ENCODE measurements at regions not wholly inside any gene's neighbourhood (a gene's known extent, or its start where the extent isn't known, plus 50 kb on each side); places are given as distances from the start of the nearest gene placed in this dataset.

GRCh38 chr10:31647861-31648260 is 280.8 kb downstream of the ARHGAP12 start:
- no peaks in the 10 kb centered on the region for H3K4me1 ChIP-seq (replicated peaks in 1 of 2; ENCODE audit: control insufficient read depth in 2 of 2, insufficient read depth in 2 of 2, low read length in 2 of 2)
- H3K36me3 ChIP-seq (ENCODE audit: control insufficient read depth, insufficient read depth, low read length) = no peaks in the 10 kb centered on the region
- no peak overlapping the region for H3K4me3 ChIP-seq
- H3K9me3 ChIP-seq (replicated peaks; ENCODE audit: control insufficient read depth, insufficient read depth, low read depth, low read length) = no peaks in the 10 kb centered on the region
- in situ Hi-C loops (cut with MboI) = no loop called here
- no peaks in the 10 kb centered on the region for H3K79me2 ChIP-seq (ENCODE audit: control insufficient read depth, insufficient read depth, low read length)
- no peak for TF ChIP-seq TAF1 (IDR thresholded peaks at IDR 0.05; ENCODE audit: control insufficient read depth, extremely low read depth, insufficient read depth, low read length, severe bottlenecking)
- TF ChIP-seq PHF8 (IDR thresholded peaks at IDR 0.05; ENCODE audit: borderline replicate concordance, low read length) = no peak
- no peak for TF ChIP-seq SFPQ (IDR thresholded peaks at IDR 0.05; ENCODE audit: low read depth, low read length)
- no peak for TF ChIP-seq HDGF (IDR thresholded peaks at IDR 0.05)
- TF ChIP-seq MYC (IDR thresholded peaks at IDR 0.05; ENCODE audit: low read depth, low read length) = no peak
- TF ChIP-seq MYC (CRISPR knock-in tag; IDR thresholded peaks at IDR 0.05; ENCODE audit: borderline replicate concordance, low read depth) = no peak
- no peak for TF ChIP-seq ETV1 (tag; conservative IDR thresholded peaks at IDR 0.05; ENCODE audit: low read depth)
- TF ChIP-seq MNT (conservative IDR thresholded peaks at IDR 0.05) = no peak
- TF ChIP-seq HINFP (tag; conservative IDR thresholded peaks at IDR 0.05; ENCODE audit: low read depth) = no peak
- TF ChIP-seq XRCC3 (IDR thresholded peaks at IDR 0.05) = no peak
- TF ChIP-seq ZNF280B (CRISPR knock-in tag; IDR thresholded peaks at IDR 0.05) = no peak
- TF ChIP-seq POLR3G (IDR thresholded peaks at IDR 0.05; ENCODE audit: extremely low read depth, insufficient read length, insufficient replicate concordance) = no peak
- TF ChIP-seq CREBBP (IDR thresholded peaks at IDR 0.05; ENCODE audit: low read depth, low read length) = no peak
- TF ChIP-seq GABPB1 (CRISPR knock-in tag; IDR thresholded peaks at IDR 0.05) = no peak
- no peak for TF ChIP-seq MEIS2 (IDR thresholded peaks at IDR 0.05; ENCODE audit: partially characterized antibody)
- TF ChIP-seq NCOA2 (IDR thresholded peaks at IDR 0.05; ENCODE audit: partially characterized antibody in 2 of 2) = no peak
- DNase-seq (ENCODE audit: extremely low read depth in 1 of 4, low spot score in 3 of 4) (no peak), ATAC-seq (no peak), FAIRE-seq (no peak)
- peaks cover 2 to 21% of the 10 kb centered on the region in 2 experiments; a peak in 3 of 5 replicates for H3K27me3 ChIP-seq (ENCODE audit: control insufficient read depth in 2 of 2, insufficient read depth in 2 of 2, low read length in 2 of 2)
- intact Hi-C loops (cut with micrococcal nuclease) = no loop called here
- POLR2A ChIA-PET = no interaction called here
- BruUV-seq (replicated peaks) = no TSS peak
- no peak overlapping the region for H3K4me2 ChIP-seq (ENCODE audit: insufficient read depth, low read length)
- H3K9me1 ChIP-seq (ENCODE audit: control insufficient read depth, insufficient read depth, low read length) = no peaks in the 10 kb centered on the region
- H3K9ac ChIP-seq (ENCODE audit: insufficient read depth in 1 of 2, low read depth in 2 of 2, low read length in 2 of 2) = no peak overlapping the region
- no peaks in the 10 kb centered on the region; the same call in 1 of the 2 replicates for H4K20me1 ChIP-seq (replicated peaks; ENCODE audit: control insufficient read depth, insufficient read depth, low read length)
- no peak overlapping the region for H3K27ac ChIP-seq (ENCODE audit: extremely low read depth, low read depth, low read length)
- no peak overlapping the region for H2AFZ ChIP-seq (ENCODE audit: low read depth, low read length)
- CTCF ChIA-PET (ENCODE audit: low intra/inter-chr PET ratio) = no interaction called here
- WGBS (ENCODE audit: insufficient coverage, low coverage, missing lambda C conversion rate) = 0% methylated on average over 5 of the region's 5 CpGs
